Neural crest cell (in vitro differentiated cells): ENCODE measurements at regions not wholly inside any gene's neighbourhood (a gene's known extent, or its start where the extent isn't known, plus 50 kb on each side); places are given as distances from the start of the nearest gene placed in this dataset.

Experiments used
- DNase-seq: peaks from one replicate; pipeline ENCODE4 v3.0.0; 2021; ENCODE audit warnings: low read depth, mixed read lengths, low spot score
- H3K27ac Mint-ChIP-seq: one replicate; pipeline ENCODE4 v1.8.0; 2021; ENCODE audit warnings: mild to moderate bottlenecking, mixed read lengths; ENCODE audit not compliant: unreplicated experiment
- H3K27me3 Mint-ChIP-seq: 2 replicates; pipeline ENCODE4 v1.8.0; 2021; ENCODE audit warnings: low read depth, mild to moderate bottlenecking, mixed read lengths
- H3K36me3 Mint-ChIP-seq: 2 replicates; pipeline ENCODE4 v1.8.0; 2021; ENCODE audit warnings: low read depth, mild to moderate bottlenecking, mixed read lengths
- H3K4me1 Mint-ChIP-seq: 2 replicates; pipeline ENCODE4 v1.8.0; 2021; ENCODE audit warnings: mixed read lengths
- H3K4me3 Mint-ChIP-seq: one replicate; pipeline ENCODE4 v1.8.0; 2021; ENCODE audit warnings: mild to moderate bottlenecking, mixed read lengths
- H3K9me3 Mint-ChIP-seq: 2 replicates; pipeline ENCODE4 v1.8.0; 2021; ENCODE audit warnings: mixed read lengths
- CTCF ChIP-seq: fragments of 200-600 bp; sonication (generic); conservative IDR thresholded peaks from 2 replicates; pipeline ENCODE4 v1.5.0; 2021; ENCODE audit warnings: antibody characterized with exemption, mild to moderate bottlenecking

- Mint-ChIP-seq H3K4me1 (no peaks in the 10 kb centered on the region), H3K27ac (no peak overlapping the region), H3K4me3 (no peak overlapping the region), H3K27me3 (no peaks in the 10 kb centered on the region), H3K36me3 (peaks cover 4% of the 10 kb centered on the region), H3K9me3 (peaks cover 7% of the 10 kb centered on the region)
- no peak for TF ChIP-seq CTCF
- no peak for DNase-seq
These were observed 269.5 kb downstream of the AUH start for GRCh38 chr9:91092214-91092613.

- DNase-seq, result no peak
- no peak overlapping the region for H3K4me3 Mint-ChIP-seq
- no peak overlapping the region for H3K27ac Mint-ChIP-seq
- H3K4me1 Mint-ChIP-seq, result no peaks in the 10 kb centered on the region
- H3K27me3 Mint-ChIP-seq, result no peaks in the 10 kb centered on the region
- no peak for TF ChIP-seq CTCF
- H3K9me3 Mint-ChIP-seq, result peaks cover 7% of the 10 kb centered on the region
- H3K36me3 Mint-ChIP-seq, result peaks cover 4% of the 10 kb centered on the region
These were observed 267.2 kb downstream of the AUH start for GRCh38 chr9:91094324-91095088.

GRCh38 chr9:91098203-91098850 is 263.4 kb downstream of the AUH start:
- peaks cover 4% of the 10 kb centered on the region for H3K36me3 Mint-ChIP-seq
- no peak for DNase-seq
- peaks cover 13% of the 10 kb centered on the region for H3K4me1 Mint-ChIP-seq
- no peaks in the 10 kb centered on the region for H3K27me3 Mint-ChIP-seq
- no peak for TF ChIP-seq CTCF
- H3K4me3 Mint-ChIP-seq, result no peak overlapping the region
- no peak overlapping the region for H3K27ac Mint-ChIP-seq
- H3K9me3 Mint-ChIP-seq, result peaks cover 7% of the 10 kb centered on the region

GRCh38 chr9:91099436-91099835 is 262.3 kb downstream of the AUH start:
- TF ChIP-seq CTCF, result no peak
- no peak overlapping the region for H3K27ac Mint-ChIP-seq
- no peaks in the 10 kb centered on the region for H3K27me3 Mint-ChIP-seq
- no peak overlapping the region for H3K4me3 Mint-ChIP-seq
- peaks cover 4% of the 10 kb centered on the region for H3K9me3 Mint-ChIP-seq
- H3K4me1 Mint-ChIP-seq, result peaks cover 13% of the 10 kb centered on the region
- H3K36me3 Mint-ChIP-seq, result no peaks in the 10 kb centered on the region
- DNase-seq, result no peak

- DNase-seq, result no peak
- no peaks in the 10 kb centered on the region for H3K36me3 Mint-ChIP-seq
- H3K4me3 Mint-ChIP-seq, result no peak overlapping the region
- no peaks in the 10 kb centered on the region for H3K9me3 Mint-ChIP-seq
- H3K27me3 Mint-ChIP-seq, result no peaks in the 10 kb centered on the region
- TF ChIP-seq CTCF, result no peak
- H3K27ac Mint-ChIP-seq, result peak overlapping the region; percentile 95
- peaks cover 13% of the 10 kb centered on the region for H3K4me1 Mint-ChIP-seq
These were observed 260.8 kb downstream of the AUH start for GRCh38 chr9:91100878-91101450.
